Muscle of leg (tissue), 3 donors: ENCODE measurements at regions not wholly inside any gene's neighbourhood (a gene's known extent, or its start where the extent isn't known, plus 50 kb on each side); places are given as distances from the start of the nearest gene placed in this dataset.

Experiments used
- DNase-seq: peaks from one replicate; pipeline ENCODE4 v3.0.0; 2013
- H3K27ac ChIP-seq: one replicate; pipeline ENCODE4 v1.5.1; 2013; ENCODE audit warnings: mild to moderate bottlenecking, low read length, control low read depth
- H3K27me3 ChIP-seq: one replicate; pipeline ENCODE4 v1.6.1; 2013; ENCODE audit warnings: low read length; ENCODE audit not compliant: control insufficient read depth, insufficient read depth
- H3K36me3 ChIP-seq: one replicate; pipeline ENCODE4 v1.6.1; 2013; ENCODE audit warnings: low read length; ENCODE audit not compliant: control insufficient read depth, insufficient read depth
- H3K4me1 ChIP-seq: one replicate; pipeline ENCODE4 v1.6.1; 2013; ENCODE audit warnings: low read length; ENCODE audit not compliant: control insufficient read depth, insufficient read depth
- H3K4me3 ChIP-seq: one replicate; pipeline ENCODE4 v1.5.1; 2013; ENCODE audit warnings: low read length, control low read depth
- H3K9me3 ChIP-seq: replicated peaks from 2 replicates; pipeline ENCODE4 v1.6.1; 2013; ENCODE audit warnings: low read depth, low read length; ENCODE audit not compliant: control insufficient read depth
- WGBS: methylation state at CpG from one replicate; pipeline ENCODE4 v1.1.5; 2013; ENCODE audit warnings: missing lambda C conversion rate; ENCODE audit not compliant: insufficient coverage; 5-methylcytosine and 5-hydroxymethylcytosine counted together

- Histone ChIP-seq H3K9me3 (no peaks in the 10 kb centered on the region), H3K36me3 (no peaks in the 10 kb centered on the region), H3K4me1 (no peaks in the 10 kb centered on the region), H3K4me3 (no peak overlapping the region), H3K27ac (no peak overlapping the region), H3K27me3 (no peaks in the 10 kb centered on the region)
- no CpG with 5 or more reads among the region's 2 CpGs for WGBS
- no peak for DNase-seq
Observed at GRCh38 chr3:35524856-35525255, 114.5 kb upstream of the ARPP21 start.

GRCh38 chr3:35528728-35529127, 110.6 kb upstream of the ARPP21 start:
- no peak overlapping the region for H3K27ac ChIP-seq
- H3K4me1 ChIP-seq: no peaks in the 10 kb centered on the region
- no peak for DNase-seq
- H3K27me3 ChIP-seq: no peaks in the 10 kb centered on the region
- WGBS: no CpG with 5 or more reads among the region's 6 CpGs
- H3K36me3 ChIP-seq: no peaks in the 10 kb centered on the region
- no peak overlapping the region for H3K4me3 ChIP-seq
- no peaks in the 10 kb centered on the region for H3K9me3 ChIP-seq

- no peak overlapping the region for H3K27ac ChIP-seq
Observed at GRCh38 chr3:35529337-35529736, 110.0 kb upstream of the ARPP21 start.

GRCh38 chr3:35537265-35537664, 102.1 kb upstream of the ARPP21 start:
- H3K9me3 ChIP-seq: no peaks in the 10 kb centered on the region
- H3K4me3 ChIP-seq: no peak overlapping the region
- H3K36me3 ChIP-seq: no peaks in the 10 kb centered on the region
- no peak for DNase-seq
- H3K27me3 ChIP-seq: no peaks in the 10 kb centered on the region
- H3K27ac ChIP-seq: no peak overlapping the region
- no peaks in the 10 kb centered on the region for H3K4me1 ChIP-seq
- no CpG with 5 or more reads among the region's 1 CpG for WGBS

More at GRCh38 chr3:35529337-35529736, 110.0 kb upstream of the ARPP21 start:
- no peak overlapping the region for H3K4me3 ChIP-seq
- WGBS: 85% methylated on average over 3 of the region's 6 CpGs
- H3K9me3 ChIP-seq: no peaks in the 10 kb centered on the region
- H3K36me3 ChIP-seq: no peaks in the 10 kb centered on the region
- no peaks in the 10 kb centered on the region for H3K4me1 ChIP-seq
- DNase-seq: no peak
- H3K27me3 ChIP-seq: no peaks in the 10 kb centered on the region

- no peak for DNase-seq
- Histone ChIP-seq H3K9me3 (no peaks in the 10 kb centered on the region), H3K4me3 (no peak overlapping the region), H3K4me1 (no peaks in the 10 kb centered on the region), H3K27me3 (no peaks in the 10 kb centered on the region), H3K27ac (no peak overlapping the region), H3K36me3 (no peaks in the 10 kb centered on the region)
- WGBS: no CpG with 5 or more reads among the region's 1 CpG
Observed at GRCh38 chr3:35544976-35545375, 94.3 kb upstream of the ARPP21 start.

- no peak overlapping the region for H3K4me3 ChIP-seq
- H3K4me1 ChIP-seq: no peaks in the 10 kb centered on the region
- no peak overlapping the region for H3K27ac ChIP-seq
- no peaks in the 10 kb centered on the region for H3K36me3 ChIP-seq
- peak; percentile 18 for DNase-seq
- H3K27me3 ChIP-seq: no peaks in the 10 kb centered on the region
- H3K9me3 ChIP-seq: no peaks in the 10 kb centered on the region
- no CpG with 5 or more reads among the region's 1 CpG for WGBS
Observed at GRCh38 chr3:35549690-35550089, 89.6 kb upstream of the ARPP21 start.

- peak; percentile 6 for DNase-seq
- Histone ChIP-seq H3K27ac (no peak overlapping the region), H3K4me3 (no peak overlapping the region), H3K36me3 (no peaks in the 10 kb centered on the region), H3K27me3 (no peaks in the 10 kb centered on the region), H3K4me1 (no peaks in the 10 kb centered on the region), H3K9me3 (peaks cover 9% of the 10 kb centered on the region)
- WGBS: no CpG with 5 or more reads among the region's 2 CpGs
Observed at GRCh38 chr3:35562141-35562540, 77.2 kb upstream of the ARPP21 start.

GRCh38 chr3:35565048-35565447, 74.3 kb upstream of the ARPP21 start:
- DNase-seq: peak; percentile 25
- Histone ChIP-seq H3K4me1 (no peaks in the 10 kb centered on the region), H3K27me3 (no peaks in the 10 kb centered on the region), H3K9me3 (peaks cover 2% of the 10 kb centered on the region), H3K27ac (no peak overlapping the region), H3K36me3 (no peaks in the 10 kb centered on the region), H3K4me3 (no peak overlapping the region)
